ENCODE measurements at regions not wholly inside any gene's neighbourhood (a gene's known extent, or its start where the extent isn't known, plus 50 kb on each side); places are given as distances from the start of the nearest gene placed in this dataset.

GRCh38 chr6:170186941-170187668, 103.8 kb downstream of the DLL1 start:
- TF ChIP-seq CTCF (IDR thresholded peaks at IDR 0.05; ENCODE audit: low read depth, low read length) (no peak), POLR2A (IDR thresholded peaks at IDR 0.05; ENCODE audit: extremely low read depth, insufficient read length) (no peak)
- TF ChIP-seq, protein P1, sequence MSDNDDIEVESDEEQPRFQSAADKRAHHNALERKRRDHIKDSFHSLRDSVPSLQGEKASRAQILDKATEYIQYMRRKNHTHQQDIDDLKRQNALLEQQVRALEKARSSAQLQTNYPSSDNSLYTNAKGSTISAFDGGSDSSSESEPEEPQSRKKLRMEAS (IDR thresholded peaks at IDR 0.05; ENCODE audit: low read depth, low read length): no peak
